OCI-LY7 (cell line): ENCODE measurements at regions not wholly inside any gene's neighbourhood (a gene's known extent, or its start where the extent isn't known, plus 50 kb on each side); places are given as distances from the start of the nearest gene placed in this dataset.

Experiments
- BruUV-seq: library from RNA; stranded (reverse); fragments of 400-500 nt; replicated peaks from 2 replicates; lab custom pipeline; 2021; lab: Mats Ljungman, UMichigan
- CTCF ChIA-PET: fragments of 300-600 bp; sonication (Branson Sonifier 250); formaldehyde crosslinking; loops from one replicate; lab custom pipeline; 2022; ENCODE audit warnings: antibody characterized with exemption; ENCODE audit not compliant: unreplicated experiment; lab: Charles Lee
- POLR2A ChIA-PET: fragments of 300-600 bp; sonication (Branson Sonifier 250); formaldehyde crosslinking; loops from one replicate; lab custom pipeline; 2022; ENCODE audit warnings: antibody characterized with exemption; lab: Charles Lee
- DNase-seq: peaks from one replicate; pipeline ENCODE4 v3.0.0-alpha.2; 2015; ENCODE audit warnings: low spot score
- H2AFZ ChIP-seq: fragments of 200-600 bp; sonication (generic), shearing (Covaris generic); 2 replicates; pipeline ENCODE4 v1.6.1; 2014; ENCODE audit warnings: mild to moderate bottlenecking, antibody characterized with exemption, low read length, moderate library complexity
- H3K27ac ChIP-seq: fragments of 200-600 bp; sonication (generic); 2 replicates; pipeline ENCODE4 v1.5.1; 2014; ENCODE audit warnings: mixed run types, low read depth, mild to moderate bottlenecking, moderate library complexity, low read length, inconsistent platforms; ENCODE audit not compliant: poor library complexity, severe bottlenecking
- H3K36me3 ChIP-seq: fragments of 200-600 bp; sonication (generic); 2 replicates; pipeline ENCODE4 v1.6.1; 2014; ENCODE audit warnings: mild to moderate bottlenecking, antibody characterized with exemption, low read length, moderate library complexity, mixed read lengths; ENCODE audit not compliant: insufficient read depth
- H3K4me1 ChIP-seq: fragments of 200-600 bp; sonication (generic); 2 replicates; pipeline ENCODE4 v1.5.1; 2014; ENCODE audit warnings: mild to moderate bottlenecking, low read length; ENCODE audit not compliant: insufficient read depth, poor library complexity, severe bottlenecking
- H3K4me2 ChIP-seq: fragments of 200-600 bp; sonication (generic); 2 replicates; pipeline ENCODE4 v1.6.1; 2014; ENCODE audit warnings: mild to moderate bottlenecking, low read length
- H3K4me3 ChIP-seq: fragments of 200-600 bp; sonication (generic); 2 replicates; pipeline ENCODE4 v1.5.1; 2014; ENCODE audit warnings: mild to moderate bottlenecking, low read depth, low read length; ENCODE audit not compliant: poor library complexity, severe bottlenecking
- H3K79me2 ChIP-seq: fragments of 200-600 bp; sonication (generic); 2 replicates; pipeline ENCODE4 v1.6.1; 2016; ENCODE audit warnings: low read depth, mild to moderate bottlenecking, low read length, moderate library complexity, mixed read lengths; ENCODE audit not compliant: insufficient read depth
- H3K9me2 ChIP-seq: fragments of 200-600 bp; sonication (generic); 2 replicates; pipeline ENCODE4 v1.6.1; 2016; ENCODE audit warnings: mild to moderate bottlenecking, low read length, mixed read lengths; ENCODE audit not compliant: insufficient read depth
- H3K9me3 ChIP-seq: fragments of 200-600 bp; sonication (generic); 2 replicates; pipeline ENCODE4 v1.6.1; 2014; ENCODE audit warnings: mild to moderate bottlenecking, mixed run types, low read length, mixed read lengths
- H4K20me1 ChIP-seq: fragments of 200-600 bp; sonication (generic); 2 replicates; pipeline ENCODE4 v1.6.1; 2014; ENCODE audit warnings: mild to moderate bottlenecking, antibody characterized with exemption, low read length, moderate library complexity, mixed read lengths; ENCODE audit not compliant: insufficient read depth
- CTCF ChIP-seq: fragments of 200-600 bp; sonication (generic); conservative IDR thresholded peaks from 2 replicates; pipeline ENCODE4 v1.5.1; 2014; ENCODE audit warnings: mild to moderate bottlenecking, antibody characterized with exemption, low read length, moderate library complexity, mixed read lengths
- EZH2phosphoT487 ChIP-seq: fragments of 200-600 bp; sonication (generic); IDR thresholded peaks from 2 replicates; pipeline ENCODE4 v1.6.1; 2018; ENCODE audit warnings: low read depth, borderline replicate concordance, mild to moderate bottlenecking, mixed run types, antibody characterized with exemption, low read length, moderate library complexity, mixed read lengths
- intact Hi-C: fragments of 100-400 bp; cut with micrococcal nuclease; formaldehyde crosslinking; loops from one replicate; pipeline ENCODE4 v1.10.0; 2022; ENCODE audit not compliant: unreplicated experiment

DNA sequence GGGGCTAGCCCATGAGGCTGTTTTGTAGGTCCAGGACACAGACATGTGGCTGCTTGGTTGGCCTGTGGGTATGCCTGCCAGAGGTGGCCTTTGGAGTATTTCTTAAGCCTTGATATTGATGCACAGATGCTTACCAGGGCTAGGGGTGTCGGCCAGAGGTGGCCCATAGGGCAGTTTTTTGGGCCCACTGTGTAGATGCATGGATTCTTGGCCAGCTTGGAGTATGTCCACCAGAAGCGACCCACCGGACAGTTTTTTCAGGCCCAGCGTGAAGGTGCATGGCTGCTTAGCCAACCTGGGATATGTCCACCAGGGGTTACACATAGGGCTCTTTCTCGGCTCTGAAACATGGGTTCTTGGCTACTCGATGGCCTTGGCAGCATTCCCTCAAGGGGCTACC is 1199.1 kb downstream of the CNTNAP5 start:
- intact Hi-C loops = no loop called here
- no peaks in the 10 kb centered on the region for H4K20me1 ChIP-seq
- H3K4me2 ChIP-seq = no peak overlapping the region
- H3K79me2 ChIP-seq = no peaks in the 10 kb centered on the region
- H3K27ac ChIP-seq = no peak overlapping the region
- no peak for DNase-seq
- no TSS peak for BruUV-seq
- no peaks in the 10 kb centered on the region for H3K36me3 ChIP-seq
- H3K4me1 ChIP-seq = no peaks in the 10 kb centered on the region
- ChIA-PET POLR2A (no interaction called here), CTCF (no interaction called here)
- TF ChIP-seq CTCF (no peak), EZH2phosphoT487 (no peak)
- H3K9me2 ChIP-seq = no peaks in the 10 kb centered on the region
- H3K4me3 ChIP-seq = no peak overlapping the region
- no peak overlapping the region for H2AFZ ChIP-seq
- no peaks in the 10 kb centered on the region for H3K9me3 ChIP-seq

DNA sequence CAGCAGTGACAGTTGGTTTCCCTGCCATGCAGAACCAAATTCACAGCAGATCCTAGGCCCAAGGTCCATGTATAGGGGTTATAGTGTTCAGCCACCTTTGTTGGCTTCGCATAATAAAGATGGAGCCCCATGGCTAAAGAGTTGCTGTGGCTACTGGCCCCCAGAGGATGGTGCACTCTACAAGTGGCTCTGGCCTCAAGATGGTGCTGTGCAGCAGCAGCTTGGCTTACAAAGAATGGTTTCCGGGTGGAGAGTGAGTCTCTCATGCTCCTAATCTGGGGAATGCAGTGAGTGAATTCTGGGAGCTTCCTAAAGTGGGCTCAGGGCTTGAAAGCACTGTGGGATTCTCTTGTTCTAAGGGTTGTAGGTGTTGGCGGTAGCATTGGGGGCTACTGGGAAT is 1199.7 kb downstream of the CNTNAP5 start:
- H3K4me3 ChIP-seq = no peak overlapping the region
- no peak for TF ChIP-seq EZH2phosphoT487
- TF ChIP-seq CTCF = no peak
- H3K4me1 ChIP-seq = no peaks in the 10 kb centered on the region
- ChIA-PET CTCF (no interaction called here), POLR2A (no interaction called here)
- H2AFZ ChIP-seq = no peak overlapping the region
- H3K27ac ChIP-seq = no peak overlapping the region
- H3K79me2 ChIP-seq = no peaks in the 10 kb centered on the region
- H3K36me3 ChIP-seq = no peaks in the 10 kb centered on the region
- H3K9me3 ChIP-seq = no peaks in the 10 kb centered on the region
- H3K9me2 ChIP-seq = no peaks in the 10 kb centered on the region
- H3K4me2 ChIP-seq = no peak overlapping the region
- intact Hi-C loops = no loop called here
- no peaks in the 10 kb centered on the region for H4K20me1 ChIP-seq
- no peak for DNase-seq
- BruUV-seq = no TSS peak

- H3K36me3 ChIP-seq = no peaks in the 10 kb centered on the region
- no peak for DNase-seq
- no peak overlapping the region for H2AFZ ChIP-seq
- H3K9me3 ChIP-seq = no peaks in the 10 kb centered on the region
- H3K4me1 ChIP-seq = no peaks in the 10 kb centered on the region
- H3K27ac ChIP-seq = no peak overlapping the region
- TF ChIP-seq CTCF (peak; percentile 59), EZH2phosphoT487 (no peak)
- POLR2A ChIA-PET = interaction anchor here (0.6 kb wide), 1 partner anchor 226 kb away, joined by 3 read pairs; no protein-coding TSS in a partner anchor
- no peaks in the 10 kb centered on the region for H3K9me2 ChIP-seq
- no peaks in the 10 kb centered on the region for H4K20me1 ChIP-seq
- no peak overlapping the region for H3K4me3 ChIP-seq
- BruUV-seq = no TSS peak
- no peak overlapping the region for H3K4me2 ChIP-seq
- no peaks in the 10 kb centered on the region for H3K79me2 ChIP-seq
- intact Hi-C loops = no loop called here
- CTCF ChIA-PET = no interaction called here
Measured at GRCh38 chr2:125227843-125228392, 1202.8 kb downstream of the CNTNAP5 start.
